ENCODE measurements at regions not wholly inside any gene's neighbourhood (a gene's known extent, or its start where the extent isn't known, plus 50 kb on each side); places are given as distances from the start of the nearest gene placed in this dataset.

DNA sequence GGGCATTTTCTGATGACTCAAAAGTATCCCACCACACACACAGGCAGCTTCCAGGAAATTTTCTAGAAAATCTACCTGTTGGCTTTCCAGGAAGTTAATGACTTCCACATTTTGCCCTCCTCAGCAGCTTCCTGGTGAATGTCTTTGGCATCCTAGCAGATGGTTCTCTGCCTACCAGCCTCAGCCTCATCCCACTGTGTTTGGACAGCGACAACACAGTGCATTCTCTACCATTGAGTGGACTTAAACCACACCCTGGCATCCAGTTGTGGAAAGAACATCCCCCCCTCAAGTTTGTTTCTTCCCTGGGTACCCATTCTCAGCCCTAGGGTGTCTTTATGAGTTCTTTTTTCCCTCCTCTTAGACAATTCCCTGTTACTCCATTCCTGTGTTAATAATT is 50.8 kb upstream of the GADL1 start:
- peak; percentile 43 for DNase-seq (ENCODE audit: low read depth)

DNA sequence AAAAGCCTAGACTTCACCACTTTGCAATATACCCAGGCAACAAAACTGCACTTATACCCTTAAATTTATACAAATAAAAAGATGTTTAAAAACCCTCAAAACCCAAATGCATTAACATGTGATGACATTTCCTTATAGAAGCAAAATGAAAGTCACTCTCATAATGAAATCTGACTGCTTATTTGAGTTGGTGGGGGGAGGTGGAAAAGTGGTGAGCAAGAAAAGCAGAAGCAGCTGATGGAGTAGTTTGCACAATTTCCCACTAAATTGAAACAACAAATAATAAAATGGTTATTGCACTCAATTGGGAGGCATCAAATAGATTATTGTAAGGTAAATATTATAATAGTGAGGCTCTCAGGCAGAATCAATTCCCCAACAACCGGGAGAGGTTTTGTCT is 54.0 kb upstream of the GADL1 start:
- no peak for DNase-seq (ENCODE audit: low read depth)

DNA sequence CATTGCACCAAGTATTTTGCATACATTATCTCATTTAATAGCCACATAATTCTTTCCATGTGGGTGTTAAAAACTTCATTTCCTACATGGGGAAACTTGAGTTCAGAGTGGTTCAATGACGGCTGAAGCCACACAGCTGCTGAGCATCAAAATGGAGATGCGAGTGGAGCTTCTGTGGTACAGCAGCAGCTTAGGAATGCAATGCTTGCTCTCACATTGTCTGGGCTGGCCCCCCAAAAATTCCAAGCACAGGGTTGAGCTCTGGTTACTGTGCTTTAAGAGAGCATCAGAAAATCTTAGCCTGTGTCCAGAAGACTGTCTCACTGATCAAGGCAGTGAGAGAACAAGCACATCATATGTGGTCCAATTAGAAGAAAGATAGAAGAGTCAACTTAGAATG is 57.4 kb upstream of the GADL1 start:
- no peak for DNase-seq (ENCODE audit: low read depth)

DNA sequence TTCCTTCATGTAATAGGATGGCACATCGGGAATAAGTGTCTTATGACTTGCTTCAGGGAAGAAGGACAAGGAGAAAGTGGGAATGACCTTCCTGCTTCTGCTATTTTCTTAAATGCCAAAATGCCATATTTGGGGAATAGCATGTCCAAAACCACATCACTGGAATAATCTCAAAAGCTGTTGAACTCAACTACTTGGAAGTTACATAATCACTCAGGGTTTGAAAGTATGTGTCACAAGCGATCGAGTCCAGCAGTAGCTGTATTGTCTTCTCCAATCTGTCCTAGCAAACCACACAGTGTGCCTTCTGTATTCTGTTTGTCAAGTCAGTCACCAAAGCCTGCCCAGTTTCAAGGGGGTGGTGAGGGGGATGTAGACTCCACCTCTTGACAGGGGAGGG is 58.3 kb upstream of the GADL1 start:
- DNase-seq (ENCODE audit: low read depth) = peak; percentile 28

DNA sequence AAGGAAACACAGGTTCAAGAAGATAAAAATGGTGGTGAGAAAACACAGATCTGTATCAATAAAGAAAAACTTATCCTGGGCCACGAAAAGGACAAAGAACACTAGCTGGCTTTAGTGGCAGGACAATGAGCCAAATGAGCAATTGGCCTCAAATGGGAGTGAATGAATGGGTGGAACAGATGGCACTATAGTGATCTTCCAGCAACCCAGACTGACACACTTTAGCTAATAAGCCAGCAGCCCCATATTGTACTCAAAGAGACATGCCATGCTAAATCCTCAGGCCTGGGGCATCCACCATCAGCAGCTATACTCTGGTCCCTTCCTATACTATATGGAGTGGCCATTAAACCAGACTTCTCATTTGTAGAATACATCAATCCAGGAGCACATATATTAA is 60.0 kb upstream of the GADL1 start:
- DNase-seq (ENCODE audit: low read depth) = no peak

DNA sequence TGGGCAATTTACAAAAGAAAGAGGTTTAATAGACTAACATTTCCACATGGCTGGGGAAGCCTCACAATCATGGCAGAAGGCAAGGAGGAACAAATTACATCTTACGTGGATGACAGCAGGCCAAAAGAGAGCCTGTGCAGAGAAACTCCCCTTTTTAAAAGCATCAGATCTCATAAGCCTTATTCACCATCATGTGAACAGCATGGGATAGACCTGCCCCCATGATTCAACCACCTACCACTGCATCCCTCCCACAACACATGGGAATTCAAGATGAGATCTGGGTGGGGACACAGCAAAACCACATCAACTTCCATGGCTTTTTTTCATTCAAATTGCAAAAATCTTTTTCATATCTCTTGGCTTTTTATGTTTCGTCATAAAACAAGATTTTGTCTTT is 67.6 kb upstream of the GADL1 start:
- DNase-seq (ENCODE audit: low read depth) = no peak

DNA sequence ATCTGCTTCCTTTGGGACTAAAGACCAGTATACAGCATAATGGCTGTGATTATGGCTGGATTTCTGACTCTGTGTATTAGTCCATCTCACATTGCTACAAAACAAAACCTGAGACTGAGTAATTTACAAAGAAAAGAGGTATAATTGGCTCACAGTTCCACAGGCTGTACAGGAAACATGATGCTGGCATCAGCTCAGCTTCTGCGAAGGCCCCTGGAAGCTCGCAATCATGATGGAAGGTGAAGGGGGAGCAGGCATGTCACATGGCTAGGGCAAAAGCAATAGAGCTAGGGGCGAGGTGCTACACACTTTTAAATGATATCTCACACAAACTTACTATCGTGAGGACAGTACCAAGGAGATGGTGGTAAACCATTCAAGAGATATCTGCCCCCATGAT is 68.0 kb upstream of the GADL1 start:
- no peak for DNase-seq (ENCODE audit: low read depth)

DNA sequence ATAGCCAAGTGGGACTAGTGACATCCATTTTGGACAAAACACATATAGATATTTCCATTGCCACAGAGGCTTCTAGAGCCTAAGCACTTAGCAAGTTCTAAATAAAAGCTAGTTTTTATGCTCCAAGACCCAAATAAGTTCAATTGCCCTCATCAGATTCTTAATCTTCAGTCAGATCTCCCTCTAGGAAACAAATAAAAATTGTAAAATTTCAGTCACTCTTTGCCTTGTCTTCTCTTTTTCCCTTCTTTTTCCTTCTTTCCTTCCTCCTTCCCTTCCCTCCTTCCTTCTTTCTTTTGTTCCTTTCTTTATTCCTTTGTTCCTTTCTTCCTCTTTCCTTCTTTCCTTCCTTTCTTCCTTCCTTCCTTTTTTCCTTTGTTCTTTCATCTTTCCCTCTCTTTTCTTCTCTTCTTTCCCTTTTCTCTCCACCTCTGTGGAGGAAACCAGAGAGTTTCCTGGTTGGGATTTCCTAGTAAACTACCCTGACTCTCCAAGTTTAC is 68.8 kb upstream of the GADL1 start:
- no peak for DNase-seq (ENCODE audit: low read depth)

DNA sequence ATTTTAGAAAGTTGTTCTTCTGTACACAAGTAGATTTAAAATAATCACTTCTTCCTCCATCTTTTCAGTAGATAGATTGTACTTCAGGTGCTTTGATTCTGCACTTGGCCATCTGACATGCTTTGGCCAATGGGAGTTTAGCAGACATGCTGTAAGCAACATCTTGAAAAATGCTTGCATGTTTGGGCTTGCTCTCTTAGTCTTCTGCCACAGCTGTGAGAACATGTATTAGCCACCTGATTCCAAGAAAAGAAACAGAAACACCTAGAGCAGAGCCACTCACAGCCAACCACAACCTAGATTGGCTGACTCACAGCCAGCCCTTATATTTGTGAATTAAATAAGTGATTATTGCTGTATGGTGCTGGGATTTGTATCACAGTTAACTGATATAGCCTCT is 70.2 kb upstream of the GADL1 start:
- DNase-seq (ENCODE audit: low read depth) = no peak

DNA sequence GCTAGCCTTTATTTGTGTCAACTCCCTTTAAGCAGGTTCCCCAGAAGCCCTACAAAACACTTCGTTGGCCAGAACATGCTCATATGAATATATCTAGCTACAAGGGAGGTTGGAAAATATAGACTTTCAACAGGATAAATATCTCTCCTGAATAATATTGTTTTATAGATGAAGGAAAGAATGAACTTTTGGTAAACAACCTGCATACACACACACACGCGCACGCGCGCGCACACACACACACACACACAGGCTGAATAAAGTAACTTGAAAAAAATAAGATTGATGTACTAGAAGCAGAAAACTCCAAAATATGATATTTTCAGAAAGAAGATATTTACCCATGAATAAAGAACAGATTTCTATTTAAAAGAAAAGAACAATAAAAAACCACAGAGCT is 72.4 kb upstream of the GADL1 start:
- DNase-seq (ENCODE audit: low read depth) = no peak

DNA sequence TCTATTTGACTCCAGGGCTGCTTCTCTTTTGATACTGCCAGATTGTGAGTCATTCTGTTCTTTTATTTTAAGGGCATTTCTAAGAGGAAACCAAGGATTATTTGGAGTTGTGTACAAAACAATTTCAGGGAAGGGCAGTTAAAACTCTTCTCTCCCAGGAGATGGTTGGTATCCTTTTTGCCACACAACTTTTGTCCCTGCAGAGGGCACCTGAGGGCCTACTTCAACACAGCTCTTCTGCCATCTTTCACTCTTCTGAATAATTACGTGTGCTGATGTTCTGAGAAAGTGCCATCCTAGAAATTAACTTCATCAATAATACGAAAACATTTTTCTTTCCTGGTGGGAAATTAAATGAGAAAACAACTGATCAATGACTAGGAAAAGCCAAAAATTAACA is 75.7 kb upstream of the GADL1 start:
- DNase-seq (ENCODE audit: low read depth) = peak; percentile 47

DNA sequence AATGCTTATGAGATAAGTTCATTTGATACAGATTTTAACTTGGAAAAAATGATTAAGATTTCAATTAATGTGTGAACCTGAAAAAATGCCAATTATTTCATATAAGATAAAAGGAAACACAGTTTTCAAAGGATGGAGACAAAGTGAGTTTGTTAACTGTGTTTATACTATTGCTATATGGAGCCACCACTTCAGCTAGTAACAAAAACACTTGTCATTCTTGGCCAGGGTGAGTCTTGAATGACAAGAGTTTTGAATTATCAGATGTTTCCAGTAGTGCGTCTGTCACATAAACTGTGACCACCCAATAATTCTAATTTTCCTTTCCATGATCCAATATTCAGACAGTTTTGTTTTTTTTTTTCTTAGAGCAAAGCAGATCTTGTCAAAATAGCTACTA is 78.0 kb upstream of the GADL1 start:
- DNase-seq (ENCODE audit: low read depth) = no peak

DNA sequence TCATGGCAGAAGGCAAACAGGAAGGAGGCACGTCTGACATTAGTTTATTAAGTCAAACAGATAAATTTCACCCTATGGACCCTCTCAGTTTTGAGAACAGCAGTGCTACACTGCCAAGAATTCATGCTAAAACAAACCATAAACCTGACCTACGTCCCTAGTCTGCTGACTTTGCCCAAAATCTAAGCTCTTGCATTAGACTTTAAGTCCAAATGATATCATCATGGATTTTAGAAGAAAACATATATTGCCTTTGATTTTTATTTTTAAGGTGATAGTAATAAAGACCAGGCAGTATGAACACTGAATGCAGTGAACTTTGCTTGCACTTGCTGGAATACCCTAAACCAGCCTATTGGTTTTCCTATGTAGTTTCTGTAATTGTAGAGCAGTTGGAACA is 79.6 kb upstream of the GADL1 start:
- no peak for DNase-seq (ENCODE audit: low read depth)

DNA sequence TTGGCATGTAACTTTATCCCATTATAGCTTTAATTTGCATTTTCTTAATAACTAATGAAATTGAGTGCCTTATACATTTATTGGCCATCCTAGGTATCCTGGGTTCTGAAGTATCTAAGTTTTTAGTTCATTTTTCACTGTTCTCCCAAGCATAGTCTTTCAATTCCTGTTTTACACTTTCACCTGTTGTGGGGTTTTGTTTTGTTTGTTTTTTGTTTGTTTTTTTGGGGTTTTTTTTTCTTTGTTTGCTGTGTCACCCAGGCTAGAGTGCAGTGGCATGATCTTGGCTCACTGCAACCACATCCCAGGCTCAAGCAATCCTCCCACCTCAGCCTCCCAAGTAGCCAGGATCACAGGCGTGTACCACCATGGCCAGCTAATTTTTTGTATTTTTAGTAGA is 83.1 kb upstream of the GADL1 start:
- no peak for DNase-seq (ENCODE audit: low read depth)

DNA sequence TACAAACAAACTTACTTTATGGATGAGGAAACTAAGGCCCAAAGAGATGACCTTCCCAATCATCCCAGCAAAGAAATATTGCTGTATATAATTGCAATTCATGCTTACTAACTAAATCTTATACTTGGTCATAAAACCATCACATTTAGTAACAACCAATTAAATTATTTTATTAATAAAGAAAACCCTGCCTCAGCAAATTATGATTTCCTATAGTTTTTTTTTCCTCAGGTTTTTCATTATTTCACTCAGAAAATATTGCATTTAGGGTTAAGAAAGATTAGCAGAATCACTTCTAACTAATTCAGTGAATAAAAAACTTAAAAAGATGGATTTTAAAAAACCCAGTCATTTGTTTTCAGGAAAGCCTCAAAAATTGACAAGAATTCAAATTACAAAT is 86.5 kb upstream of the GADL1 start:
- no peak for DNase-seq (ENCODE audit: low read depth)

DNA sequence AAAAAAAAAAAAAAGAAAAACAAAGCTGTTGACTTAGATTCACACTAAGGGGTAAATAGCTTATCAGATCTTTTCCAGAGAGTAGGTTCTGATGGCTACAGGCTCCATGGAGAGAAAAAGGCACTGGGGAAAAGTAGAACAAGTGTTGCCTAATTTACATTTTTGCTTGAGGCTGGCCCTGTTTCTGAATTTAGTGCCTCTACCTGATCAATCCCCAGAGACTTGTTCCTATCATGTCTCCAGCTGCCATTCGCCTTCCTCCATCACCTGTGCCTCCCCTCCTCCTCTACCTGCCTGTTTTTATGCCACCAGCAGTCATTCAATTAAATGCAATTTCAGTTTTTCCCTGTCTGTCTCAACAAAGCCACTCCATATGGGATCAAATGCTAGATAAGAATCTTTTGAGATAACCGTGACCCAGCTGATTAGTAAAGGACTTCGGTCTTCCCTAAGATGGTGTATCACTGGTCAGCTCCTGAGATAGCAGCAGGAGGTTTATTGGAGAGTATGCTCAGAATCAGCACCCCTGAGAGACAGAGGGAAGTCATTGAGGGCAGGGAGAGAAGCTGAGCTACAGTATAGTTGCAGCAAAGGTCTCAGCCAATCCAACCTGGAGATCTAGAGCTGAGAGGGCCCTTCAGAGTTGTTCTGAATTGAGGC is 88.1 kb upstream of the GADL1 start:
- DNase-seq (ENCODE audit: low read depth) = no peak

DNA sequence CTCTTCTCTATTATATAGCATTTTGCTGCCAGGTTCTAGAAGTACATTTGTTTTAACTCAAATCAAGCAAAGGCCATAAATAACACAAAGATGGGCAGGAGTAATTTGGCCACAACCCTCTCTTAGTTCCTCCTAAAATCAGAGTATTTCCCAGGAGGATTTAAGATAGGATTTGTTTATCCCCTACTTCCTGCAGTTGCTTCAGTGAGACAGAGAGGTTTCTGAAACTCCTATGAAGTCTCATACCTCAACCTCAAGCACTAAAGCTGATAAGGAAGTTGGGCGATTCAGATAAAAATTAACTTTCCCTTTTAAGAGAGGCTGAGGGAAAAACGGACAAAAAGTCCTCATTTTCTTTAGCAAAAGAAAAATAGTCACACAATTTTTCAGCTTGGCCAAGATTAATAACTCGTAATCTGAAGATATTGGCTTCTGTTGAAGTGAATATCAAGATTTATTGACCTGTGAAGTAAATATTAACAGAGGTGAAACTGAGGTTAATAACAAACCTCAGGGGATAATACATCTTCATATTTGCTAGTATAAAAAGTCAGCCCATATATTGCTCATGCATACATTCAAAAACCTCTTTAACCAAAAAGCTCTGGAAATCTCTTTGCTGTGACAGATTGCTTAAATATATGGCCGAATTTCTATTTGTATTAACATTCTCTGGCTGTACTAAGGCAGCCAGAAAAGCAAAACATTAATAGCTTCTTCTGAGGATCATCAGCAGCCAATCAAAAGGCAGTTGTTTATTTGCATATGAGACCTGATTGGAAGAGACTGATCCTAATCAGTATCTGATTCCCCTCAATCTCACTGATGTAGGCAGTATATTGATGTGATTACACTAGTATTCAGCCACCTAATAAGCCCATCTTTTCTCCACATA is 90.6 kb upstream of the GADL1 start:
- DNase-seq (ENCODE audit: low read depth) = no peak

DNA sequence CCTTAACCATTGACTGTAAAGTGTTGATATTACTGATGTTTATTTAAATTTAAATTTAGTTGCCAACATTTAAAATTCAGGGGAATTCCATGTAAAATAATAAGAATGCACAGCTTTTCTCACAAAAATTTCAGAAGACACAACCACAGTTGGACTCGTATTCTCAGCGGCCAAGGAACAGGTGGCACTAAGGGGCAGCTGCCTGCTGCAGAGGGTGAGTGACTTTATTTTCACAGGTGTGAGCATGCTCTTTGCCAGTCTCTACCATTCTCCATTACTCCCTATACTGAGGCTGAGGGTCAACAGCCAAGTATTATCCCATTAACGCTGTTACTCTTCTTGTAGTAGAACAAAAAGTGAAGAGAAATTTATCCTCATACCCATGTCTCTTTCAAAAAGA is 92.1 kb upstream of the GADL1 start:
- DNase-seq (ENCODE audit: low read depth) = peak; percentile 75

DNA sequence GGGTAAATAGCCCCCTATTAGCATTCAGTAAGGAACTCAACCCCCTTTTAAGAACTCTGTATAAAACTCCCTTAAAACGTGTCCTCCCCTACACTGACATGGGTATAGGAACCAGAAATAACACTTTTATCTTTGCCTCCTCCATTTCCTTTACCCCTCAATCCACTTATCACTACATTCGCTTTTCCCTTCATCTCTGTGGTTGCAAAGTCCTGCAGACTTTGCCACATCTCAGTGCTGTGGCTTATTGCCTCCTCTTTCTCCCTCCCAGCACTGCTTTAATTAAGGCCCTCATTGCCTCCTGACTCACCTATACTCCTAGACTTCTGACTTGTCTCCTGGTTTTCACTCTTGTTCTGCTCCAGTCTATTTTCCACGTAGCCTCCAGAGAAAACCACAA is 94.3 kb upstream of the GADL1 start:
- DNase-seq (ENCODE audit: low read depth) = no peak

DNA sequence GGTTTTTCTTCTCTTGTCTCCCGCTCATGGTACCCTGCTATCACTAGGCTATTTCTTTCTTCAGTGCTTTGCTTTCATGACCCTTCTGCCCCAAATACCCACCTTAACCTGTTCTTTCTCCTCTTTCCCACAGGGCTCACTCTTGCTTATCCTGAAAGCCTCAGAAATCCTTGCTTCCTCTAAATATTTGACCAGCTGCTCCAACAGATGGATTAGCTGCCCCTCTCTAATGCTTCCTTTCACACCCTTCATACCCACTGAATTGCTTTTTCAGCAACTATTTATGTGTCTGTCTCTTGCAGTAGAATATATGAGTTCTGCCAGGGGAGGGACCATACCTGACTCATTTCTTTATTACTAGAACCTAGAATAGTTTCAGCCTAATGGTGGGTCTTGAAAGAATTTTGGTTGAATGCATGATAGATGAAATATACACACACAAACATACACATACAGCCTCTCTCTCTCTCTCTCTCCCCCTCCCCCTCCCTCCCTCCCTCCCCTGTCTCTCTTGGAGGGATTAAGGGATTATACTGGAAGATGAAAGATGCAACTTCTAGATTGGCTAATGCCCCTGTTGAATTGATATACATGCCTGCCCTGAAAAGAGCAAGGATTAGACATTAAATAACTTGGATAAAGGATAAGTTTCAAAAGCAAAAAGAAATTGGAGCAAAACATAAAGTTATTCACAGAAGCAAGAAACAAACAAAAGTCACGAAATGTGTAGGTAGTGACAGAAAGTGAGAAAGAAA is 95.0 kb upstream of the GADL1 start:
- DNase-seq (ENCODE audit: low read depth) = no peak

DNA sequence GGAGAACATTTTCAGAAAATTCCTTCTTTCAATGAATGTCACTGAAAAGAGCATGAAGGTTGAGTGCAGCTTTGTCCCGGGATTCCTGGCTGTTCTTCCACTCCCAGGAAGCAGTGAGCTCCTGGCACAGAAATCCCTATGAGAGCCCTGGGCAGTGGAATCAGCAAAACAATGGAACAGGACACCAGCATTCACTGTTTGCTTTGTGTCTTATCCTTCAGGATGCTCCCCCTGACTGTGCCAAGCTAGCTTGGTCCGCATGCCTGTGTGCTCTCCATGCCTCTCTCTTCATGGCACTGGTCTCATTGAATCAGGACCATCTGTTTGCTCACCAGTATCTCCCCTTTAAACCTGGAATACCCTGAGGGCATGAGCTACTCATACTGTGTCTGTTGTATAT is 102.0 kb upstream of the GADL1 start:
- DNase-seq (ENCODE audit: low read depth) = no peak

DNA sequence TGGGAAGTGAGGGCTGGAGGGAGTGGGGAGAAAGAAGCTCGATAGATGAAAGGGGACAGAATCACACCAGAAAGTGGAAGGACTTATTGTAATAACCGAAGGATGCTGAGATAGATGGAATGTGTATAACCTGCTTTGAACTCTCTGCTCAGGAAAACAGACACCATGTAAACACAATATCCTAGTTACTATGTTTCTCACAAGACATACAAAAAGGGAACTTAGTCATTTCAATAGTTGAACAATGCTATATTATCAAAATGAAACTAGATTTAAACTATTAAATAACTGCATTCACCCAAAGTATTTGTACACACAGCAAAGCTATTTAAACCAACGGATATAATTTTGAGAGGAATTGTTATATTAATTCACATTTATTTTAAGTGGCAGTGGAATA is 108.3 kb upstream of the GADL1 start:
- DNase-seq (ENCODE audit: low read depth) = no peak

All from myocyte (in vitro differentiated cells).